Epithelial cell of esophagus (primary cell): ENCODE measurements at regions not wholly inside any gene's neighbourhood (a gene's known extent, or its start where the extent isn't known, plus 50 kb on each side); places are given as distances from the start of the nearest gene placed in this dataset.

ENCODE experiments used
- DNase-seq: peaks from one replicate; pipeline ENCODE4 v3.0.0; 2010; ENCODE audit warnings: low read depth
- H3K4me3 ChIP-seq: 2 replicates; pipeline ENCODE4 v1.5.1; 2011; ENCODE audit warnings: mild to moderate bottlenecking, low read length, control low read depth
- TF ChIP-seq, protein P1 (sequence below): IDR thresholded peaks from 2 replicates; pipeline ENCODE4 v1.5.1; 2011; ENCODE audit warnings: low read depth, mild to moderate bottlenecking, low read length, control low read depth, inconsistent platforms; ENCODE audit not compliant: insufficient read depth; ENCODE audit errors: missing control alignments

DNA sequence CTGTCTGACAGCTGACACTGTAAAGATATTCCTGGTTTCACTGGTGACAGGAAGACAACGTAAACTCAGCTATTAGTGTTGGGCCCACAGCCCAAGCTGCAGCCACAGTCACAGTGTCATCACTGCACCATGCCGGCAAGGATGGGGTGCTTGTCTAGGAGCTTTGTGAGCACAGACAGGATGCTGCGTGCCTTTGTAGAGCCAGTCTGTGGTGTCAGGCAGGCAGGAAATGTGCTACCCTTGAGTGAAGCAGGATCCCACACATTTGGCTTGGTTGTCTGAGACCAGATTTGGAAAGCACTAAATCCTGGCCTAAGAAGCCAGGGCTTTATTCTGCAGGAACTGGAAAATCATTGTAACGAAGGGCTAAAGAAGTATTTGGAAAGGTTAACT is 121.6 kb upstream of the ADAMTS16 start:
- DNase-seq = no peak
- H3K4me3 ChIP-seq = no peak overlapping the region
- TF ChIP-seq, protein P1, sequence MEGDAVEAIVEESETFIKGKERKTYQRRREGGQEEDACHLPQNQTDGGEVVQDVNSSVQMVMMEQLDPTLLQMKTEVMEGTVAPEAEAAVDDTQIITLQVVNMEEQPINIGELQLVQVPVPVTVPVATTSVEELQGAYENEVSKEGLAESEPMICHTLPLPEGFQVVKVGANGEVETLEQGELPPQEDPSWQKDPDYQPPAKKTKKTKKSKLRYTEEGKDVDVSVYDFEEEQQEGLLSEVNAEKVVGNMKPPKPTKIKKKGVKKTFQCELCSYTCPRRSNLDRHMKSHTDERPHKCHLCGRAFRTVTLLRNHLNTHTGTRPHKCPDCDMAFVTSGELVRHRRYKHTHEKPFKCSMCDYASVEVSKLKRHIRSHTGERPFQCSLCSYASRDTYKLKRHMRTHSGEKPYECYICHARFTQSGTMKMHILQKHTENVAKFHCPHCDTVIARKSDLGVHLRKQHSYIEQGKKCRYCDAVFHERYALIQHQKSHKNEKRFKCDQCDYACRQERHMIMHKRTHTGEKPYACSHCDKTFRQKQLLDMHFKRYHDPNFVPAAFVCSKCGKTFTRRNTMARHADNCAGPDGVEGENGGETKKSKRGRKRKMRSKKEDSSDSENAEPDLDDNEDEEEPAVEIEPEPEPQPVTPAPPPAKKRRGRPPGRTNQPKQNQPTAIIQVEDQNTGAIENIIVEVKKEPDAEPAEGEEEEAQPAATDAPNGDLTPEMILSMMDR = no peak

DNA sequence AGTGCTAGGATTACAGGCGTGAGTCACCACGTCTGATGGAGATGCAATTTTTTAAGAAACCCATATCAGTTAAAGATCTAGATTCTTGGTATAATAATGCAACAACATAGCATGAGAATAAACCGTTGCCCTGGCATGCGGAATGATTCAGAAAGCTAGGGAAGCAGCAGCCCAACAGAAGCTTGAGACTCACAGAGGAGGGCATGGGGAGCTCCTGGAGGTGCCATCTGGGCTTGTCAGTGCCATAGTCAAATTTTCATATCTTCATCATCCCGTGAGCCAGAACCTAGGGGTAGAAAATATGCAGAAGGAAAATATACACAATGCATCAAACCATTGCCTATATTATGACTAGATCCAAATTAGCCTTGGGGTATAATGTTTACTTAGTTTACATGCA is 118.7 kb upstream of the ADAMTS16 start:
- no peak overlapping the region for H3K4me3 ChIP-seq
- DNase-seq = no peak
- TF ChIP-seq, protein P1 = no peak

DNA sequence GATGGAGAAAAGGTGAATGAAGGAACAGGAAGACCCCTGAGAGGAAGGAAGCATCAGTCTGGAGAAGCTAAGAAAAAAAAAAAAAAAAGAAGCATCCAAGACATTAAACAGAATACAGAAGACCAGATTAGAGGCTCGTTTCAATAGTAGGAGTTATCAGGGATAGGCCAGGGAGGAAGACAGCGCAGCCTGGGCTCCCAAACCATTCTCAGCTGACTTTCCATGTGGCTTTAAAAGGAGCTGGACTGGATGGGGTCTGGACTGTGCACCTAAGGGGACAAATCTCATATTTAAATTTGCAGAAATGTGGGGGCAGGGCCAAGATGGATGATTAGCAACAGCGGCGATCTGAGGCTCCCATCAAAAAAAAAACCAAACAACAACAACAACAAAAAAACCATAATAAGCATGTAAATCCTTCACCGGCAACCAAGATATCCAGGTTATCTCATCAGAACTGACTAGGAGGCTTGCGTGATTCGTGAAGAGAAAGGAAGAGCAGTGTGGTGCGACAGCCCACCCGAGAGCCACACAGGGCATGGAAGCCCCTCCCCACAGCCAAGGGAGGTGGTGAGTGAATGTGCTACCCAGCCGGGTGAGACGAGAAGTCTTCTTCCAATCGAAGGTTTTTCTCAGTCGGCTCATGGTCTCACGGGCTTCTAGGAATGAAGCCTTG is 114.9 kb upstream of the ADAMTS16 start:
- TF ChIP-seq, protein P1 = no peak
- no peak overlapping the region for H3K4me3 ChIP-seq
- DNase-seq = no peak

DNA sequence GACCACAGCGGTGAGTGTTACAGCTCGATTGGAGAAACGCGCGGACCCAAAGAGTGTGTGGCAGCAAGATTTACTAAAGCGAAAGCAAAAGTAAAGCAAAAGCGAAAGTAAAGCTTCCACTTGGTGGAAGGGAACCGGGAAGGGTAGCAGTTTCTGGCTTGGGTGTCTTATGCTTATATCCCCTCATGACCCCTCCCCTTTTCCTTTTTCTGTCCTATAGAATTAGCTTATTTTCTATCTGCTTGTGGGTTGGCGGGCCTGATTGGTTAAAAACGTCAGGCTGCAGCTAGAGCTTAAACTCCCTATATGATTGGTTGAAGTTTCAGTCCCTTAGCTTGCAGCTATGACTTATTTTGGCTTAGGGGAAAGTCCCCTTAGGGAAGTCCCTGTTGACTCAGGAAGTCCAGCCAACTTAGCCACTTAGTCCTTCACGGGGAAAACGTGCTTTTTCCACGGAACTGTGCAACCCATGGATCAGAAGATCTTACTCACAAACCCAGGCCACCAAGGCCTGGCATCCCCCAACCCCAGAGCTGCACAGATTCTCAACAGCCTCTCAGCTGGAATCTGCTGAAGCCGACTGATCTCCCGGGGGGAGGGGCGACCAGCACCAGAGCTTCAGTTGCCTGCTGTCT is 114.2 kb upstream of the ADAMTS16 start:
- DNase-seq = no peak
- no peak overlapping the region for H3K4me3 ChIP-seq
- TF ChIP-seq, protein P1 = no peak

DNA sequence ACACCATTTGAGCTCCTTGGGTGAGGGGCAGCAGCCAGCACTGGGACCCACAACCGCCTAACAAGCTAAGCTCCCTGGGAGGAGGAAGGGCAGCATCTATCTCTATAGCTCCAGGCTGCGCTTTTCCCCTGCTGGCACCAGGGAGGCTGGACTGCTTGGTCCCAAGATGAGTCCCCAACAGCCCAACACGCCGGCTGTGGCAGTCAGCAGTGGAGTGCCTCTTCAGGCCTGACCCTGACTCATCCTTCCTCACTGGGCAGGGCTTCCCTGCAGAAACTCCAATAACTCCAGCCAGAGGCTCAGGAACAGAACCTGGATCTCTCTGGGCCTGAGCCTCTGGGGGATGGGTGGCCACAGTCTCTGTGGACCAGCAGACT is 113.7 kb upstream of the ADAMTS16 start:
- TF ChIP-seq, protein P1 = no peak
- DNase-seq = no peak
- H3K4me3 ChIP-seq = no peak overlapping the region

DNA sequence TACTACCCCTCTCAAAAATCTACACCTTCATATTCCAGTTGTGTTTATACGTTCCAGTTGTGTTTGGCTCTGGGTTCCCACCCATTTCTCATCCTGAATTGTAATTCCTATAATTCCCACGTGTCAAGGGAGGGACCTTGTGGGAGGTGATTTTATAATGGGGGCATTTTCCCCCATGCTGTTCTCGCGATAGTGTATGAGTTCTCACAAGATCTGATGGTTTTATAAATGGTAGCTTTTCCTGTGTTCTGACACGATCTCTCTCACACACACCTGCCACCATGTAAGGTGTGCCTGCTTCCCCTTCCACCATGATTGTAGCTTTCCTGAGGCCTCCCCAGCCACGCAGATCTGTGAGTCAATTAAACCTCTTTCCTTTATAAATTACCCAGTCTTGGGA is 108.5 kb upstream of the ADAMTS16 start:
- no peak overlapping the region for H3K4me3 ChIP-seq
- TF ChIP-seq, protein P1 = no peak
- no peak for DNase-seq

DNA sequence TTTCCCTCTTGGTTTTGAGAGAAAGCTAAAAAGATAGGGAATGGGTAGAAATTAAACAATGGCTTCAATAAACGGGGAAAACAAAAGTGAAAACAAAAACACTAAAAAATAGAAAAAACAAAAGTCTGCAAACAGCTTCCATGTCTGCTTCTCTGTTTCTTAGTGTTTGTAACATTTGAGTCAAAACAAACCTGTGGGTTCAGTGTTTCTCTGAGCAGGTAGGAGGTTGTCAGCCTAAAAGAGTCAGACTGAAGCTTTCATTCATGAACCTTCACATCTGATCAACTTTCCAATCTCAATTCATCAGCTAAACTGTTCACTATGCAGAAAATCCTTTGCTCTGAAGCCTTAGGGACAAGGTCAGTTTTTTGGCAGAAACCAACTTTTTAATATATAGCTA is 102.5 kb upstream of the ADAMTS16 start:
- no peak overlapping the region for H3K4me3 ChIP-seq
- TF ChIP-seq, protein P1 = no peak
- DNase-seq = no peak
